AG10803 (cell line): ENCODE measurements at regions not wholly inside any gene's neighbourhood (a gene's known extent, or its start where the extent isn't known, plus 50 kb on each side); places are given as distances from the start of the nearest gene placed in this dataset.

Experiments used
- DNase-seq: peaks from one replicate; pipeline ENCODE4 v3.0.0; 2010; ENCODE audit warnings: low read depth
- H3K4me3 ChIP-seq: 2 replicates; pipeline ENCODE4 v1.5.1; 2011; ENCODE audit warnings: mild to moderate bottlenecking, low read length, control low read depth
- CTCF ChIP-seq: conservative IDR thresholded peaks from 2 replicates; pipeline ENCODE4 v1.5.1; 2011; ENCODE audit warnings: mild to moderate bottlenecking, low read length, control low read depth, inconsistent platforms

- no peak for TF ChIP-seq CTCF
- DNase-seq = no peak
- H3K4me3 ChIP-seq = no peak overlapping the region
These were observed 73.5 kb upstream of the ZC3H12C start for GRCh38 chr11:110019675-110020074.

GRCh38 chr11:110022548-110022947, 70.6 kb upstream of the ZC3H12C start:
- DNase-seq = peak; percentile 26
- no peak for TF ChIP-seq CTCF
- H3K4me3 ChIP-seq = no peak overlapping the region

- no peak for TF ChIP-seq CTCF
- no peak for DNase-seq
- H3K4me3 ChIP-seq = no peak overlapping the region
These were observed 69.5 kb upstream of the ZC3H12C start for GRCh38 chr11:110023711-110024110.

- TF ChIP-seq CTCF = no peak
- H3K4me3 ChIP-seq = no peak overlapping the region
- no peak for DNase-seq
These were observed 66.2 kb upstream of the ZC3H12C start for GRCh38 chr11:110026858-110027626.

- H3K4me3 ChIP-seq = no peak overlapping the region
- TF ChIP-seq CTCF = no peak
These were observed 65.4 kb upstream of the ZC3H12C start for GRCh38 chr11:110027627-110028371.

GRCh38 chr11:110028921-110029320, 64.3 kb upstream of the ZC3H12C start:
- DNase-seq = no peak
- TF ChIP-seq CTCF = no peak
- H3K4me3 ChIP-seq = no peak overlapping the region

More at GRCh38 chr11:110027627-110028371, 65.4 kb upstream of the ZC3H12C start:
- DNase-seq = no peak

GRCh38 chr11:110029714-110030113, 63.5 kb upstream of the ZC3H12C start:
- H3K4me3 ChIP-seq = no peak overlapping the region
- DNase-seq = no peak
- no peak for TF ChIP-seq CTCF
